BLaER1 (cell line): ENCODE measurements at regions not wholly inside any gene's neighbourhood (a gene's known extent, or its start where the extent isn't known, plus 50 kb on each side); places are given as distances from the start of the nearest gene placed in this dataset.
"Not testable (repeated sequence)": the region's sequence is repeated elsewhere in the genome, so short reads cannot be mapped to it uniquely, and the experiment has no call there.

Experiments
- H3K27ac ChIP-seq: shearing (Covaris generic); formaldehyde crosslinking; 2 replicates; pipeline ENCODE4 v1.8.1; 2022
- H3K27me3 ChIP-seq: shearing (Covaris generic); formaldehyde crosslinking; 2 replicates; pipeline ENCODE4 v1.8.1; 2022
- H3K36me3 ChIP-seq: shearing (Covaris generic); formaldehyde crosslinking; 2 replicates; pipeline ENCODE4 v1.8.1; 2022
- H3K4me1 ChIP-seq: shearing (Covaris generic); formaldehyde crosslinking; 2 replicates; pipeline ENCODE4 v1.8.1; 2022
- H3K4me2 ChIP-seq: shearing (Covaris generic); formaldehyde crosslinking; 2 replicates; pipeline ENCODE4 v1.8.1; 2022
- H3K4me3 ChIP-seq: shearing (Covaris generic); formaldehyde crosslinking; 2 replicates; pipeline ENCODE4 v1.8.1; 2022
- H3K9ac ChIP-seq: shearing (Covaris generic); formaldehyde crosslinking; 2 replicates; pipeline ENCODE4 v1.8.1; 2022
- H3K9me3 ChIP-seq: shearing (Covaris generic); formaldehyde crosslinking; 2 replicates; pipeline ENCODE4 v1.8.1; 2022
- H4K20me1 ChIP-seq: shearing (Covaris generic); formaldehyde crosslinking; 2 replicates; pipeline ENCODE4 v1.8.1; 2022
- Cebpa-rat ChIP-seq: shearing (Covaris generic); IDR thresholded peaks from 2 replicates; pipeline ENCODE4 v1.8.1; 2022

- Histone ChIP-seq H4K20me1 (no peaks in the 10 kb centered on the region), H3K4me3 (no peak overlapping the region), H3K27ac (no peak overlapping the region), H3K27me3 (no peaks in the 10 kb centered on the region), H3K4me2 (no peak overlapping the region), H3K9ac (no peak overlapping the region), H3K36me3 (no peaks in the 10 kb centered on the region), H3K9me3 (peaks cover 22% of the 10 kb centered on the region), H3K4me1 (no peaks in the 10 kb centered on the region)
- no peak for TF ChIP-seq Cebpa-rat
Measured at GRCh38 chr14:85058150-85058549, 471.8 kb upstream of the FLRT2 start.

GRCh38 chr14:85060121-85060520 lies 469.8 kb upstream of the FLRT2 start:
- H3K4me3 ChIP-seq = no peak overlapping the region
- H4K20me1 ChIP-seq = no peaks in the 10 kb centered on the region
- no peak overlapping the region for H3K27ac ChIP-seq
- no peak overlapping the region for H3K4me2 ChIP-seq
- no peak overlapping the region for H3K9ac ChIP-seq
- no peak for TF ChIP-seq Cebpa-rat
- H3K36me3 ChIP-seq = no peaks in the 10 kb centered on the region
- H3K4me1 ChIP-seq = 0 out of 2 replicates have a peak, but pooled peaks cover 4% of the 10 kb centered on the region
- H3K9me3 ChIP-seq = peaks cover 2% of the 10 kb centered on the region; the same call in 1 of the 2 replicates
- H3K27me3 ChIP-seq = no peaks in the 10 kb centered on the region

- Histone ChIP-seq H3K9ac (no peak overlapping the region), H3K9me3 (no peaks in the 10 kb centered on the region), H3K27me3 (no peaks in the 10 kb centered on the region), H3K4me2 (no peak overlapping the region), H3K36me3 (no peaks in the 10 kb centered on the region), H4K20me1 (no peaks in the 10 kb centered on the region), H3K27ac (no peak overlapping the region), H3K4me3 (no peak overlapping the region), H3K4me1 (0 out of 2 replicates have a peak, but pooled peaks cover 4% of the 10 kb centered on the region)
- no peak for TF ChIP-seq Cebpa-rat
Measured at GRCh38 chr14:85061256-85061655, 468.7 kb upstream of the FLRT2 start.

- no peaks in the 10 kb centered on the region for H4K20me1 ChIP-seq
- no peak overlapping the region for H3K4me2 ChIP-seq
- no peak overlapping the region for H3K9ac ChIP-seq
- H3K9me3 ChIP-seq = no peaks in the 10 kb centered on the region
- H3K27ac ChIP-seq = no peak overlapping the region
- 0 out of 2 replicates have a peak, but pooled peaks cover 4% of the 10 kb centered on the region for H3K4me1 ChIP-seq
- H3K4me3 ChIP-seq = no peak overlapping the region
- H3K36me3 ChIP-seq = no peaks in the 10 kb centered on the region
- H3K27me3 ChIP-seq = no peaks in the 10 kb centered on the region
- TF ChIP-seq Cebpa-rat = no peak
Measured at GRCh38 chr14:85063747-85064146, 466.2 kb upstream of the FLRT2 start.

- no peak for TF ChIP-seq Cebpa-rat
- Histone ChIP-seq H3K27ac (no peak overlapping the region), H3K9me3 (no peaks in the 10 kb centered on the region), H3K27me3 (no peaks in the 10 kb centered on the region), H4K20me1 (no peaks in the 10 kb centered on the region), H3K9ac (no peak overlapping the region), H3K4me1 (no peaks in the 10 kb centered on the region), H3K4me3 (no peak overlapping the region), H3K4me2 (no peak overlapping the region), H3K36me3 (no peaks in the 10 kb centered on the region)
Measured at GRCh38 chr14:85071447-85071846, 458.5 kb upstream of the FLRT2 start.

- no peaks in the 10 kb centered on the region for H4K20me1 ChIP-seq
- H3K4me3 ChIP-seq = no peak overlapping the region
- H3K4me1 ChIP-seq = no peaks in the 10 kb centered on the region
- H3K9me3 ChIP-seq = no peaks in the 10 kb centered on the region
- TF ChIP-seq Cebpa-rat = no peak
- H3K27me3 ChIP-seq = no peaks in the 10 kb centered on the region
- no peak overlapping the region for H3K4me2 ChIP-seq
- H3K9ac ChIP-seq = no peak overlapping the region
- H3K27ac ChIP-seq = no peak overlapping the region
- H3K36me3 ChIP-seq = no peaks in the 10 kb centered on the region
Measured at GRCh38 chr14:85074955-85075354, 455.0 kb upstream of the FLRT2 start.

GRCh38 chr14:85075694-85076476 lies 454.1 kb upstream of the FLRT2 start:
- H4K20me1 ChIP-seq = no peaks in the 10 kb centered on the region
- H3K4me1 ChIP-seq = no peaks in the 10 kb centered on the region
- no peak overlapping the region for H3K27ac ChIP-seq
- H3K4me2 ChIP-seq = no peak overlapping the region
- H3K9ac ChIP-seq = no peak overlapping the region
- no peaks in the 10 kb centered on the region for H3K9me3 ChIP-seq
- H3K4me3 ChIP-seq = no peak overlapping the region
- no peak for TF ChIP-seq Cebpa-rat
- no peaks in the 10 kb centered on the region for H3K27me3 ChIP-seq
- H3K36me3 ChIP-seq = no peaks in the 10 kb centered on the region

GRCh38 chr14:85077716-85078115 lies 452.2 kb upstream of the FLRT2 start:
- H3K4me1 ChIP-seq, H3K9me3 ChIP-seq, H3K4me3 ChIP-seq, H3K4me2 ChIP-seq, H4K20me1 ChIP-seq, H3K27me3 ChIP-seq, H3K9ac ChIP-seq, H3K36me3 ChIP-seq, H3K27ac ChIP-seq: not testable (repeated sequence)

GRCh38 chr14:85079842-85080730 lies 449.9 kb upstream of the FLRT2 start:
- no peak for TF ChIP-seq Cebpa-rat
- Histone ChIP-seq H3K9ac (no peak overlapping the region), H3K36me3 (no peaks in the 10 kb centered on the region), H3K4me1 (no peaks in the 10 kb centered on the region), H3K4me2 (no peak overlapping the region), H4K20me1 (no peaks in the 10 kb centered on the region), H3K27ac (no peak overlapping the region), H3K9me3 (no peaks in the 10 kb centered on the region), H3K27me3 (no peaks in the 10 kb centered on the region), H3K4me3 (no peak overlapping the region)

- H3K9me3 ChIP-seq = no peaks in the 10 kb centered on the region
- no peak overlapping the region for H3K9ac ChIP-seq
- H3K4me1 ChIP-seq = no peaks in the 10 kb centered on the region
- no peak overlapping the region for H3K27ac ChIP-seq
- no peak overlapping the region for H3K4me2 ChIP-seq
- H4K20me1 ChIP-seq = no peaks in the 10 kb centered on the region
- no peaks in the 10 kb centered on the region for H3K36me3 ChIP-seq
- H3K4me3 ChIP-seq = no peak overlapping the region
- no peak for TF ChIP-seq Cebpa-rat
- no peaks in the 10 kb centered on the region for H3K27me3 ChIP-seq
Measured at GRCh38 chr14:85084344-85084743, 445.6 kb upstream of the FLRT2 start.
